ENCODE measurements at regions not wholly inside any gene's neighbourhood (a gene's known extent, or its start where the extent isn't known, plus 50 kb on each side); places are given as distances from the start of the nearest gene placed in this dataset.

DNA sequence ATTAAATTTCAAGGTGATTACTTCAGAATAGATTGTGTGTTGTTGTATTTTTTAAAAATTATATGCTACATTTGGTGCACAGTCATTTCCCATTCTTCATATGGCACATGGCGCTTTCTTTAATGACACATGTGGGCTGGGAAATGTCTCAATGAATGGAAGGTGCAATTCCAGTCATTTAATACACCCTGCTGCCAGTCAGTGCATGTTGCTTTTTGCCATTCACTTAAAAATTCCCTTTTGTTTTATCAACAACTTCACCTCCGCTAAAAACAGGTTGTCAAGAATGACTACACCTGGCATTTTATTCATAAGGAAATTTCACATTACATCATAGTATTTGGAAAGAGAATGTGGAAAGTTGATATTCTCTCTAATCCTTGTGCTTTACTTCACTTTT, 716.4 kb upstream of the ADAMTS5 start:
- TF ChIP-seq, protein P1, sequence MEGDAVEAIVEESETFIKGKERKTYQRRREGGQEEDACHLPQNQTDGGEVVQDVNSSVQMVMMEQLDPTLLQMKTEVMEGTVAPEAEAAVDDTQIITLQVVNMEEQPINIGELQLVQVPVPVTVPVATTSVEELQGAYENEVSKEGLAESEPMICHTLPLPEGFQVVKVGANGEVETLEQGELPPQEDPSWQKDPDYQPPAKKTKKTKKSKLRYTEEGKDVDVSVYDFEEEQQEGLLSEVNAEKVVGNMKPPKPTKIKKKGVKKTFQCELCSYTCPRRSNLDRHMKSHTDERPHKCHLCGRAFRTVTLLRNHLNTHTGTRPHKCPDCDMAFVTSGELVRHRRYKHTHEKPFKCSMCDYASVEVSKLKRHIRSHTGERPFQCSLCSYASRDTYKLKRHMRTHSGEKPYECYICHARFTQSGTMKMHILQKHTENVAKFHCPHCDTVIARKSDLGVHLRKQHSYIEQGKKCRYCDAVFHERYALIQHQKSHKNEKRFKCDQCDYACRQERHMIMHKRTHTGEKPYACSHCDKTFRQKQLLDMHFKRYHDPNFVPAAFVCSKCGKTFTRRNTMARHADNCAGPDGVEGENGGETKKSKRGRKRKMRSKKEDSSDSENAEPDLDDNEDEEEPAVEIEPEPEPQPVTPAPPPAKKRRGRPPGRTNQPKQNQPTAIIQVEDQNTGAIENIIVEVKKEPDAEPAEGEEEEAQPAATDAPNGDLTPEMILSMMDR (IDR thresholded peaks at IDR 0.05) = no peak
- TF ChIP-seq POLR2A (IDR thresholded peaks at IDR 0.05) (no peak), EP300 (IDR thresholded peaks at IDR 0.05) (no peak)
